GM18861 (cell line): ENCODE measurements at regions not wholly inside any gene's neighbourhood (a gene's known extent, or its start where the extent isn't known, plus 50 kb on each side); places are given as distances from the start of the nearest gene placed in this dataset.

Experiments
- ATAC-seq: cut with Tn5 transposase; IDR thresholded peaks from one replicate; pipeline ENCODE4 v1.9.1; 2021; ENCODE audit not compliant: unreplicated experiment

DNA sequence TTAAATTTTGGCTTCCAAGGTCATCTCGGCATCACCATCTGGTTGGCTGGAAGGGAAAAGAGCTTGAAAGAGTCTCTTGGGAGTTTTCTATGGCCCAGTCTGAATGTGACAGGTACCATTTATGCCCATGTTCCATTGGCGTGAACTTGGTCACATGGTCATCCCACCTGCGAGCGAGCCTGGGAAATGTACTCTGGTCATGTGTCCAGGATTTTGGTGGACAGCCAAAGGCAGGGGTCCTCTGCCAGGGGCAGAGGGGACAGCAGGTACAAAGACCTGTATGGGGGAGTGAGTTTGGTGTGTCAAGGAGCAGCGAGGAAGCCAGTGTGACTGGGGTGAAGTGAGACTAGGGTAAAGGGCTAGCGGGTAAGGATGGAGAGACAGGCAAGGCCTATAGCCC lies 112.6 kb downstream of the CDC5L start:
- no peak for ATAC-seq

DNA sequence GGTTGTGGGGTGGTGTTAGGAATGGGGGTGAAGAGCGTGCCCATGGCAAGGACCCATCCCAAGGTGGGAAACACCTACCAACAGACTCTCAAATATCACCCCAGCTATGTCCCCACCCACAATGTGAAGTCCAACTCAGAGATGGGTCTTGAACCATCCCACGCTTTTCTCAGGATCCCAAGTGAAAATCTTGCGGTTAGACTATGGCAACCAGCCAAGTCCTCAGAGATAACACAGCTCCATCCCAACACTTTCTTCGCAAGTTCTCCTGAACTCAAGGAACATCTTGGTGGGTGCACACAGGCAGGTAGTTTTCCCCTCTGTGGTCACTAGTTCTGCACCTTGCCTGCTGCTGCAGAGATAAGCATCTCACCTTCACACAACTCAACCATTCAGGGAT lies 116.0 kb downstream of the CDC5L start:
- no peak for ATAC-seq

DNA sequence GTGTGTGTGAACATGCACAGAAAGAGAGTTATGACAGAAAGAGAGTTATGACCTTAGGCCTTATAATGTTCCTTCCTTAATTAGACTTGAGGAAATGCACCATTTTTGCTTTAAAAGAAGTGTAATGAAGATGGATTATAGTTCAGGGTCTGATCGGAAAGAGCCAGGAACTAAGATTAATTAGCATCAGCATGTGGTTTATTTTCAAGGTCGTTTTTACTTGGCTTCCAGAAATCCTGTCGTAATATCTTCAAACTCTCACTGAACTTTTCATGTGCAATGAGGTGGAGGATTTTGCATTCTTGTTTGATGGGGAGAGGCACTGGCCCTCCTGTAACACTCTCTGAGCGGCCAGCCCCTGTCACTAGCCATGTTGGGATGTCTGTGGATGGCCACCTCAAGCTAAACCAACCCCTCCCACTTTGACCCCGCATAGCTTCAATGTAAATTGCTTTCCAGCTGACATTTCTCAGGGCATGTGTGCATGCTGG lies 116.8 kb downstream of the CDC5L start:
- no peak for ATAC-seq

DNA sequence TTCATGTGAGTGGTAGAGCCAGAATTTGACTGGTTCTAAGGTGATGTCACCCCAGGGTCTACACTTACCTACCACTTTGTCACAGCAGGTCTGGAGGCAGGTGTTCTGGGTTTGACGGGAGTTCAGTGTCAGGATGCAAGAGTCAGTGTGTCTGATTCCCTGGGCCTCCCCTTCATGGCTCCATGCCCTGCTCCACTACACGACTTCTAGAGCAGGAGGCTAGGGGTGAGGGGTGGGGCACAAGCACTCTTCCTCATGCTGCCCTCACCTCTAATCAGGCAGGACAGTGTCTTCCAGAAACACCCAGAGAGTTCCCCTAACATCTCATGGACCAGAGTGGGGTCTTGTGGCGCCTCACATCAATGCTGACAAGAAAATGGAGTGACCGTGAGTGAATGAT lies 118.2 kb downstream of the CDC5L start:
- ATAC-seq, result no peak

DNA sequence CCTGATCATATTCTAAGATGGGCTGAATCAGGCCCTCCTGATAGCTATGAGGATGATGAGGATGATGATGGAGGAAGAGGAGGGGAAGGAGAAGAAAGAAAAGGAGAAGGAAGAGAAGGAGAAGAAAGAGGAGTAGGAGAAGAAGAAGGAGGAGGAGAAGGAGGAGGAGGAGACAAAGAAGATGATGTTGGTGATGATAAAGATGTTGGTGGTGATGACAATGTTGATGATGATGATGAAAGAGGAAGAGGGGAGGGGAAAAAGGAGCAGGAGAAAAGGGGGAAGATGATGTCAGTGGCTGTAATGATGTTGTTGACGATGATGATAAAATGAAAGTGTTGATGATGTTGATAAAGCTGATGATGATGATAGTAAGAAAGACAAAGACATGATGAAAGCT lies 119.5 kb downstream of the CDC5L start:
- ATAC-seq, result no peak

DNA sequence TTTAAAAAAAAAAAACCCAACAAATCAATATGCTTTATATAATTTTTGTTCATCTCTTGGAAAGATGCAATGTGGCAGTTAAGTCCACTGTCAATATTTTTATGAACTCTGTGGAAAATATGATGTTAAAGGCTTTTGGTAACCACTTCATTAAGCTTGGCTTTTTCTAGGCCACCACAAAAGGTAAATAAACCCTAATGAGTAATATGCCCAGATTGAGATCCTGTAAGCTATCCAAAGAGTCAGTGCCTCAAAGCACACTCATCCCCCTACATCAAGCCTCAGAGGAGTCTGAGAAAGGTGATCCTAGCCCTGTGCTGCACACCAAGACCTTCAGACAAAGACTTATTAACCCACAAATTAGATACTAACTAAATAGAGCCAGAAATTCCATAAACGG lies 121.1 kb downstream of the CDC5L start:
- ATAC-seq, result no peak

DNA sequence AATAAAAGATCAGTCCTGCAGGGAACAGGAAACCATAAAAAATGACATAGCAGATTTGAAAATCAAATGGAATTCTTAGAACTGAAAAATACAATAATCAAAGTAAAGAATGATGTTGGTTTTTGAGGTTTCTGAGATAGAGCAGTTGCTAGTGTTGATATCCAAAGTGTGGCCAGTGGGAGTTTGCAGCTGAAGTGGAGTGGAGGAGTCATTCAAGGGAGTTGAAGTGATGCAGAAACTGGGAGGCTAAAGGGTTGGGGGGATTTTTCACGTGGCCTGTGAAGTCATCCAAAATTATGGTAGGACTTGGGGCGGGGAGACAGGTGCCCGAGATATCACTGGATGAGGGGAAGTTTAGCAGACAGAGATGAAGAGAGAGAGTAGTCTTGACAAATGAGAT lies 123.6 kb downstream of the CDC5L start:
- ATAC-seq, result no peak

DNA sequence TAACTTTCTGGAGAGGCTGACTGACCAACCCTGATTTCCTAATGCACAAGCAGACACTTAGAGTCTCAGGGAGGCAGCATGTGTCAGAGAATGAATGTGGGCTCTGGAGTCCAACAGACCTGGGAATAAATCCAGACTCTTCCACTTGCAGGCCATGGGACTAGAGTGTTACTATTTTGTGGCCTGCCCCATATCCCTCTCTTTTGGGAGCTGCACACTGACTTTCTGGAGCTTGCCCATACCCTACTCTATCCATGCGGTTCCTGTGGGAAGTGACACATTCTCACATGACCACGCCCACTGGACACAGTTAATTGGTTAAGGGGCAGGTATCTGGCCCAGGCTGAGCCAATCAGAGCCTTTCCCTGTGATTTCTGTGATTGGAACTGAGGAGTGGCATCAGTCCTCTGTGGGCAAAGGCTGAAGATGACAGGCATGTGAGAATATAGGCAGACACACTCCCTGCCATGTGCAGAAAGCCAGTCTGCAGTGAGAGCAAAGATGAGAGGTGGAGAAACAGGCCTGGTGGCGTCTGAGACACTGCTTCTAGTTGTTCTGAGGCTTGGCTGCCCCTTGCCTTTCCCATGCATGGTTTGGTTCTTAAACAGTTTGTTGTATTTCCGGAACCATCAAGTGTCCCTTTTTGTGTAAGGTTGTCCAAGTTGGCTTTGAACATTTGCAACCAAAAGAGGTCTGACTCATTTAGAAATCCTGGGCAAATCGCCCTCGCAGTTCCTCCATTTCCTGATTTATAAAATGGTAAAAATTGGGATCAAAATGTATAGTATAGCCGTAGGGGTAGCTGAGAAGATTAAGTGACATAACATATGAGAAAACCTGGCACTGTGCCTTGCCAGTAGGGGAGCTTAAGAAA lies 125.6 kb downstream of the CDC5L start:
- ATAC-seq, result no peak

DNA sequence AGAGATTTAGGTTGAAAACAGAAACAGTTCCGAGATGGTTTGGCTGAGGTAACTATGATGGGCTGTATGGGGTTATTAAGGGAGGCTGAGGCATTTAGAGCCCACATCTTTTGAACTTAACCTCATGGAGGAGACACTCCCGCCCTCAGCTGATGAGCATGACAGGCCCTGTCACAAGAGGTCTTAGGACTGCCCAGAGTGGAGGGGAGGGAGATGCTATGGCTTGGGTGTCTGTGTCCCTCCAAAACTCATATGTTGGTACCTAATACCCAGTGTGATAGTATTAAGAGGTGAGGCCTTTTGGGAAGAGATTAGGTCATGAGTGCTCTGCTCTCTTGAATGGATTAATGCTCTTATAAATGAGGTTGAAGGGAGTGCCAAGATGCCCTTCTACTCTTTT lies 126.6 kb downstream of the CDC5L start:
- ATAC-seq, result no peak

DNA sequence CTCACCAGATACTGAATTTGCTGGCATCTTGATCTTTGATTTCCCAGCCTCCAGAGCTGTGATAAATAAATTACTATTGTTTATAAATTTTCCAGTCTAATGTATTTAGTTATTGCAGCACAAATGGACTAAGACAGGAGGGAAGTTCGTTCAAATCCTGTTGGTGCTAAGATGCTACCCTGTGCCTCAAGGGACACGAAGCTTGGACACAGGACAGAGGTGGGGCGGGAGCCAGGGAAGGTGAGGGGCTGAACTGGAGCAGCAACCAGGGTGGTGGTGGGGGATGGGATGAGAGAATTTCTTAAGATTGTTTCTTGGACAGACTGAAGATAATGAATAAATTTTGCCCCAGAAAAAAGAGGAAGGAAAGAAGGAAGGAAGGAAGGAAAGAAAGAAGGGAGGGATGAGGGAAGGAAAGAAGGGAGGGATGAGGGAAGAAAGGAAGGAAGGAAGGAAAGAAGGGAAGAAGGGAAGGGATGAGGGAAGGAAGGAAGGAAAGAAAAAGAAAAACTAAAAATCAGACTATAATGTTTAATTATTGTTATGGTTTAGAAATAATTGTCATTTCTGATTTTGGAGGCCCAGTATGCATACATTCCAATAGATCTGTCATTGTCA lies 127.2 kb downstream of the CDC5L start:
- ATAC-seq, result no peak

DNA sequence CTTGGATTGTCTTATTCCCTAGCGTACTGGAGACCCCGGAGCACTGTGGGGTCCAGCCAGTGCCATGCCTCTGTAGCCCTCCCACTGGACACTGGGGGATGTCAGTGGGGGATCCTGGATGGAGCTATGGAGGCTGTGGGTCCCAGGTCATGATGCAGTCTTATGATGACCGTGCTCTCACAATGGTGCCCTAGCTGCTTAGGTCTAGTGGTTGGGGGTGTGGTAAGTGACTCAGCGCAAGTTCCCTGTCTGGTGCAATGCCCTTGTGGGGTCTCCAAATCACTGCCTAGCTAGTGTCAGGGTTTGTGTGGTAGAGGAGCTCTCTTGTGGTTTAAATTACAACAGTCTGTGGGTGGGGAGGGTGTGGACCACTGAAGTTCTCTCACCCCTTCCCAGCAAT lies 135.4 kb downstream of the CDC5L start:
- ATAC-seq, result no peak

DNA sequence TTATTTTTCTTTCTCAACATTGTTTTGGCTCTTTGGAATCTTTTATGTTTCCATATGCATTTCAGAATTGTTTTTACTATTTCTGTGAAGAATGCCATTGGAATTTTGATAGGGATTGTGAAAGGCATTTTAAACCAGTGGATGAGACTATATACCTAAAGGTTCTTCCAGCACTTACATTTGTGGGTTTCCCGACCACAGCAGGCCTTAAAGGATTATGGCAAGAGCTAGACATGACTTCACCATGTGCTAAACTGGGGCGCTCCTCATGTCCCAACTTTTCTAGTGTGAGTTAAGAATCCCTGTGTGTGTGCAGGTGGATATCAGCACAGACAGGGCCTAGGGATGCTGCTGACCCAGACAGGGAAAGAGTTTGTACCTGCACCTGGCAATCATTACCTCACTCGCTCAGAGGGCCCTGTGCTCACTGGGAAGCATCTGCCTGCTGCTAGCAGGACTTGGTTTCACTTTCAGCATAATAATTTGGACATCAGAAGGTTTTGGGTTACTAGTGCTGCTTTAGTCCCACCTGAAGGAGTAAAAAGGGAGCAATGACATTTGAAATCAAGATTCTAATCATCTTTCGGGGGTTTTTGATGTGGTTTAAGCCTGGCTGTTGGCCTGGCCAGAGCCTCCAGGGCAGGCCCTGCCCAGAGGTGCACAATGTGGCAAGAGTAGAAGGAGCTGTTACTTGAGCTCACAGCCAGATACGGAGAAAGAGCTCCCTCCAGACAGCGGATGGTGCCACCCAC lies 137.1 kb downstream of the CDC5L start:
- ATAC-seq, result no peak

DNA sequence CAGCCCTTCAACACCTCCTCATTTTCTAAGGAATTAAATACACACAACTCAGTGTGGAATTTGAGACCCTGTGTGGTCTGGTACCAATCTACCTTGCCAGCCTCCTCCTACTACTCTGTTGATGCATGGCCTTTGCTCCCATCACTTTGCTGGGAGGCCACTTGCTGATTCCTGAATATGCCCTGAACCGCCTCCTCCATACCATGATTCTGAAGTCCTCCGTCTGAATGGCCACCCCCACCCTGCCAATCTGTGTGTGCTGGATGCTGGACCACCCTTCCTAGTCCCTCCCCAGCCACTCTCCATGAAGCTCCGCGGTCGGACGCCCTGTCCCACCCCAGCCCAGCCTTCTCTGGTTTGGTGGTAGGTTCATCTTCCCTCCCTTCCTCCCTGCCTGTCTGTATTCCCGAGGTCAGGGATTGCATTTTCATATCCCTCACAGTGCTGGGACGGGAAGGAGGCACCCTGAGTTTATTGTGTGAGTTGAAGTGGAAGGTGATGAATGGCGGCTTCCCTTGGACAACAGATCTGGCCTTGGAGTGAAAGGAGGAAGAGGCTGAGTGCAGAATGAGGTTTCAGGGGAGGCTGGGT lies 138.3 kb downstream of the CDC5L start:
- ATAC-seq, result no peak

DNA sequence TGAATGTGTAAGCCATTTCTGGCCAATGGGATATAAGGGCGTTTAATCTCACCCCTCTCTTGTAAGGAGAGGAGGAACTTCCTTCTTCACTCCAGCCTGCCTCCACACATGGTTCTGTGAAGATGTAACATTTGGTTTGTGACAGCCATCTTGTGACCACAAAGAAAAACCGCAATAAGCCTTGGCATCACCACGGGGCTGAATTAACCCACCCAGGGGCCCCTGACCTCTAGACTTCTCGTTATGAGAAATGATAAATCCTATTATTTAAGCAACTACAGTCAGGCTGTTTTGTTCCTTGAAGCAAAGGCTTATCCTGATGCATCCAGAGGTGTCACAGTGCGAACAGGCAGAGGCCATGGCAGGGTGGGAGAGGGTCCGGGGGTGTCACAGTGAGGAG lies 139.7 kb downstream of the CDC5L start:
- no peak for ATAC-seq

DNA sequence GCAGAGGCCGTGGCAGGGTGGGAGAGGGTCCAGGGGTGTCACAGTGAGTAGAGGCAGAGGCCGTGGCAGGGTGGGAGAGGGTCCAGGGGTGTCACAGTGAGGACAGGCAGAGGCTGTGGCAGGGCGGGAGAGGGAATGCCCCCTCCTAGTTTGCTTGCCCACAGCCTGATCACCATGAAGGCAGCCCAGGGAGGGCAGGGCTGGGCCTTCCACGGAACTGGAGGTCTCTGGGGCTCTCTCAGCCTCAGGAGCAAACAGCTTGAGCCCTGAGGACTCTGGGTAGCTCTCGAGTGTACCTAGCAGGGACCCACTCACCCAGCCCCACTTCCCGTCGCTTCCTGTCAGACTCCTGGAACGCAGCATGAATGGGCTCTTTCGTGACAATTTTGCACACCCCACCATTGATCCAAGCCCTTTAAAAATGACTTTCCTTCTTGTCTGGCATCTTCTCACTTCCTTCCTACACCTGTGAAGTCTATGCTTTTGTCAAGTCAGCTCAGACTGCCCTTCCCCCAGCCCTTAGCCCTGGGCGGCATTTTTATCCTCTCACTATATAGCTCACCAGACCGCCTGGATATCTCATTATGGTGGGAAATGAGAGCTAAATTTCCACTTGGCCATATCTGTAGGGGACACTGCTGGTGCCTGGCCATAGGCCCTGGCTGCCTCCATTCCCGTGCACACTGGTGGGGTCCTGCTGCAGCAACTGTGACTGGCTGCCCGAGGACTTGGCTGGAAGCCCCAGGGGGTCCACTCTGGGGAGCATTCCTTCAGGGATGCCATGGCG lies 140.3 kb downstream of the CDC5L start:
- ATAC-seq, result no peak

DNA sequence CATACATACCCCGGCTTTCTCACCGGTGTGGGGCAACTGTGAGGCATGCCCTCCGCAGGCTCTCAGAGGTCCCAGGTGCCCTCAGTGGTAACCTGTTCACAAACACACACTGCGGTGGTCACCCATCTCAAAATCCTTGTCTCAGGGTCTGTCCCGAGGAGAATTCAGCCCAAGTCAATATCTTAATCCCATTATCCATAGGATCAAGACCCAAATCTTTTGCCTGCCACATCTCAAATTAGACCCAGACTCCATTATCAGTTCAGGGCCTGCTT lies 140.8 kb downstream of the CDC5L start:
- no peak for ATAC-seq

DNA sequence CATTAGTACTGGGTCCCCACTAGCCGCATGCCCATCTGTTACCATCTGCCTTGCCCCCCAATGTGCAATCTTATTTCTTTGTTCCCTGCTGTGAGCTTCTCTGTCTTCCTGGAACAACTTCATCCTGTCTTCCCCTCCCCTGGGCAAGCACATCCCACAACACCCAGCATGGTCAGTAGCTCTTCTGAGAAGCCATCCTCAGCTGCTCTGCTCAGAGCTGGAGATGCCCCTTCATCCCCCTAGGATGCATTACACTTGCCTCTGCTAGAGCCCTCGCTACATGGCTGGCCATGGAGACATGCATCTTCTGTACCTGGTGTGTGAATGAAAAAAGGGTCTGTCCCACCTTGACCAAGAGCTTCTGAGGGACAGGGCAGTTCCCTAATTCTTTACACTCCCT lies 141.2 kb downstream of the CDC5L start:
- no peak for ATAC-seq

DNA sequence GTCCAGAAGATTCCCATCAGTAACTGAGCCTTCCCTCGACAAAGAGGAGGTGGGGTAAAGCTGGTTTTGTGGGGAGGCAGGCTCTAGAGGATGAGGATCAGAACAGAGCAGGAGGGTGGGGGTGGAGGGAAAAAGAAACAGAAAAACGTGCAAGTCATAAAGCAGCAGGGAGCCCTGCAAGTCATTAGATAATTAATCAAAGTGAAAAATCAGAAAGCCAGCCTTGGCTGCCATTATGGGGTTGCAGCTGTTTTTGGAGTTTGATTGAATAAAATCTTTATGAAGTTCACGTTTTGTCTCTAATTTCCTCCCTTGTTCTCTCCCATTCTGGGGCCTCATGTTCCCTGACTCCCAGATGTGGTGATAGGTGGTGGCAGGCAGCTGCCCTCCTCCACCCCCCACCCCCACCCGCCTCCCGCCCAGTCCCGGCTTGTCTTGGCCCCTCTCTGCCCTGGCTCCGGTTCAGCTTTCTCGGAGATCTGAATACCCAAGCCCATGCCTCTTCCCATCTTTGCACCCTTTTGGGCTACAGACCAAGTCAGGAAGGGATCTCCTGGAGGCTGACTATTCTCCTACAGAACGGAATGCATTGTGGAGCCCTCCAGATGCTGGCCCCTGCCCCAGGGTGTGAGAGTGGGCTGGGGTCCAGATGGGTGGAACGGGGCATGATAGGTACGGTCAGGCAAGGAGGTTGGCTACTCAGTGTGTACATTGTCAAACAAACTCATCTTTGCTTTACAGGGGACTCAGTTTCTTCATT lies 141.8 kb downstream of the CDC5L start:
- no peak for ATAC-seq

DNA sequence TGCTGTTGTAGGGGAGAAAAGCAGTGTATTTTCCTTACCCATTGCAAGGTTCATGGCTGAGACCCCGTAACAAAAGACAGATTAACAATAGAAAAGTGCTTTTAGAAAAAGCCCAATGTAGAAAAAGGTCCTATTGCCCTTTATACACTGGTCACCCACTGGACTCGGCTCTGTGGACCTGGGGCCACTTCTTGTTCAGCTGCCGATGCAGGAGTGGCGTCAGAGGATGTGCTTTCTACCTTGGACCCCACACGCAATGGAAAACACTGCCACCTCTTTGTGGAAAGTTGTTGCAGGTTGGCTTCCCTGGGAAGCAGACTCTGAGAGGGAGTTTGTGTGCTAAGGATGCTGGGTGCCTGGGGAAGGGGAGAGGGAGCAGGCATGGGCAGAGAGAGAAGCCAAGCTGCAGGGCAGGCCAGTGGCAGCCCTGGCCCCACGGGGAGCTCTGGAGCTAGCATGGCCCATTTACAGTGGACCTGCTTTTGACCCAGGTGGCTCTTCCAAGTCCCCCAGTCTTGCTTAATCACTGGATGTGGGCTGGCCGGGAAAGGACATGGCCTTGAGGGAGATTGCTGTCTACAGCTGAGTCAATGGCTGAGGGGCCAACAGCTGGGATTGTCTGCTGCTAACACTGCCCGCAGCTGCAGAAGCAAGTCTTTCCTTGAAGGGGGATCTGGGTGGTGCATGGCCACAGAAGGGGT lies 142.9 kb downstream of the CDC5L start:
- ATAC-seq, result no peak

DNA sequence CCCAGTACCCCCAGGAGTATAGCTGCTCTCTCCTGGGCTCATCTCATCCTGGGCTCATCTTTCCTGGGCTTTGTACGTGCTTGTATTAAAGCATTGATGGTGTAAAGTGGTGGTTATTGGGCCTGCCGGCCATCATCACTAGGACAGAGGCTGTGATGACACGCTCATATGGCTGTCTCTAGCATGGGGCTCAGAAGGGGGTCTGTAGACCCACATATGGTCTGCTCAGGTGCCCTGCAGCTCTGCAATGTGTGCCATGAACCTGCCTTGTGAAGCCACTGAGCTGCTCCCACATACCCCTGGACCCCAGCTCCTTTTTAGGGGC lies 143.4 kb downstream of the CDC5L start:
- no peak for ATAC-seq
